ENCODE measurements at regions not wholly inside any gene's neighbourhood (a gene's known extent, or its start where the extent isn't known, plus 50 kb on each side); places are given as distances from the start of the nearest gene placed in this dataset.

- no peak for TF ChIP-seq CTCF (conservative IDR thresholded peaks at IDR 0.05; ENCODE audit: low read depth, low read length)
- no peak for TF ChIP-seq EZH2 (IDR thresholded peaks at IDR 0.05; ENCODE audit: borderline replicate concordance, low read depth, low read length, poor library complexity, severe bottlenecking)
Observed at GRCh38 chr2:217636991-217637561, 365.7 kb downstream of the TNS1 start.
